ENCODE measurements at regions not wholly inside any gene's neighbourhood (a gene's known extent, or its start where the extent isn't known, plus 50 kb on each side); places are given as distances from the start of the nearest gene placed in this dataset.

- no peak for TF ChIP-seq Cebpa-rat (IDR thresholded peaks at IDR 0.05)
- no peaks in the 10 kb centered on the region for H3K4me1 ChIP-seq
- no peaks in the 10 kb centered on the region for H3K36me3 ChIP-seq
- H3K27me3 ChIP-seq, result no peaks in the 10 kb centered on the region
- no peaks in the 10 kb centered on the region for H3K9me3 ChIP-seq
- H3K9ac ChIP-seq, result no peak overlapping the region
- no peaks in the 10 kb centered on the region for H4K20me1 ChIP-seq
- no peak overlapping the region for H3K4me3 ChIP-seq
- no peak overlapping the region for H3K4me2 ChIP-seq
- no peak overlapping the region for H3K27ac ChIP-seq
These were observed 333.7 kb upstream of the TMTC1 start for GRCh38 chr12:30117483-30117882.

GRCh38 chr12:30111719-30112118 is 328.0 kb upstream of the TMTC1 start:
- Histone ChIP-seq H3K4me1 (no peaks in the 10 kb centered on the region), H3K4me2 (no peak overlapping the region), H3K36me3 (no peaks in the 10 kb centered on the region), H3K9ac (no peak overlapping the region), H4K20me1 (no peaks in the 10 kb centered on the region), H3K9me3 (no peaks in the 10 kb centered on the region), H3K27me3 (no peaks in the 10 kb centered on the region), H3K27ac (no peak overlapping the region), H3K4me3 (no peak overlapping the region)
- TF ChIP-seq Cebpa-rat (IDR thresholded peaks at IDR 0.05), result no peak

GRCh38 chr12:30110958-30111586 is 327.3 kb upstream of the TMTC1 start:
- no peaks in the 10 kb centered on the region for H3K27me3 ChIP-seq
- no peak overlapping the region for H3K27ac ChIP-seq
- TF ChIP-seq Cebpa-rat (IDR thresholded peaks at IDR 0.05), result no peak
- H3K4me2 ChIP-seq, result no peak overlapping the region
- H3K9ac ChIP-seq, result no peak overlapping the region
- no peak overlapping the region for H3K4me3 ChIP-seq
- H3K4me1 ChIP-seq, result no peaks in the 10 kb centered on the region
- no peaks in the 10 kb centered on the region for H4K20me1 ChIP-seq
- no peaks in the 10 kb centered on the region for H3K36me3 ChIP-seq
- H3K9me3 ChIP-seq, result no peaks in the 10 kb centered on the region

- H3K9me3 ChIP-seq, result no peaks in the 10 kb centered on the region
- no peaks in the 10 kb centered on the region for H4K20me1 ChIP-seq
- no peak overlapping the region for H3K9ac ChIP-seq
- no peak overlapping the region for H3K4me3 ChIP-seq
- H3K36me3 ChIP-seq, result no peaks in the 10 kb centered on the region
- TF ChIP-seq Cebpa-rat (IDR thresholded peaks at IDR 0.05), result no peak
- H3K27me3 ChIP-seq, result no peaks in the 10 kb centered on the region
- H3K27ac ChIP-seq, result no peak overlapping the region
- no peak overlapping the region for H3K4me2 ChIP-seq
- no peaks in the 10 kb centered on the region for H3K4me1 ChIP-seq
These were observed 326.8 kb upstream of the TMTC1 start for GRCh38 chr12:30110498-30110897.

- H3K27ac ChIP-seq, result no peak overlapping the region
- H3K4me1 ChIP-seq, result no peaks in the 10 kb centered on the region
- H3K4me2 ChIP-seq, result no peak overlapping the region
- TF ChIP-seq Cebpa-rat (IDR thresholded peaks at IDR 0.05), result no peak
- no peaks in the 10 kb centered on the region for H3K9me3 ChIP-seq
- no peak overlapping the region for H3K4me3 ChIP-seq
- no peak overlapping the region for H3K9ac ChIP-seq
- H3K27me3 ChIP-seq, result no peaks in the 10 kb centered on the region
- H3K36me3 ChIP-seq, result no peaks in the 10 kb centered on the region
- H4K20me1 ChIP-seq, result no peaks in the 10 kb centered on the region
These were observed 324.9 kb upstream of the TMTC1 start for GRCh38 chr12:30108666-30109065.

GRCh38 chr12:30106204-30106965 is 322.6 kb upstream of the TMTC1 start:
- Histone ChIP-seq H3K4me2 (no peak overlapping the region), H3K4me1 (no peaks in the 10 kb centered on the region), H4K20me1 (no peaks in the 10 kb centered on the region), H3K9ac (no peak overlapping the region), H3K4me3 (no peak overlapping the region), H3K36me3 (no peaks in the 10 kb centered on the region), H3K27me3 (no peaks in the 10 kb centered on the region), H3K27ac (no peak overlapping the region), H3K9me3 (no peaks in the 10 kb centered on the region)
- TF ChIP-seq Cebpa-rat (IDR thresholded peaks at IDR 0.05), result no peak

- no peaks in the 10 kb centered on the region for H3K36me3 ChIP-seq
- H4K20me1 ChIP-seq, result no peaks in the 10 kb centered on the region
- no peak for TF ChIP-seq Cebpa-rat (IDR thresholded peaks at IDR 0.05)
- H3K4me1 ChIP-seq, result no peaks in the 10 kb centered on the region
- H3K9ac ChIP-seq, result no peak overlapping the region
- H3K9me3 ChIP-seq, result no peaks in the 10 kb centered on the region
- H3K27me3 ChIP-seq, result no peaks in the 10 kb centered on the region
- H3K4me2 ChIP-seq, result no peak overlapping the region
- no peak overlapping the region for H3K27ac ChIP-seq
- H3K4me3 ChIP-seq, result no peak overlapping the region
These were observed 321.8 kb upstream of the TMTC1 start for GRCh38 chr12:30105505-30105904.

- H3K27ac ChIP-seq, result no peak overlapping the region
- no peaks in the 10 kb centered on the region for H3K36me3 ChIP-seq
- no peaks in the 10 kb centered on the region for H3K9me3 ChIP-seq
- H4K20me1 ChIP-seq, result no peaks in the 10 kb centered on the region
- no peak overlapping the region for H3K4me2 ChIP-seq
- no peak overlapping the region for H3K9ac ChIP-seq
- H3K27me3 ChIP-seq, result no peaks in the 10 kb centered on the region
- no peaks in the 10 kb centered on the region for H3K4me1 ChIP-seq
- TF ChIP-seq Cebpa-rat (IDR thresholded peaks at IDR 0.05), result no peak
- H3K4me3 ChIP-seq, result no peak overlapping the region
These were observed 321.2 kb upstream of the TMTC1 start for GRCh38 chr12:30104971-30105370.

- no peaks in the 10 kb centered on the region for H4K20me1 ChIP-seq
- no peaks in the 10 kb centered on the region for H3K4me1 ChIP-seq
- no peaks in the 10 kb centered on the region for H3K36me3 ChIP-seq
- no peaks in the 10 kb centered on the region for H3K9me3 ChIP-seq
- H3K4me3 ChIP-seq, result no peak overlapping the region
- no peak overlapping the region for H3K4me2 ChIP-seq
- TF ChIP-seq Cebpa-rat (IDR thresholded peaks at IDR 0.05), result no peak
- no peak overlapping the region for H3K9ac ChIP-seq
- no peaks in the 10 kb centered on the region for H3K27me3 ChIP-seq
- H3K27ac ChIP-seq, result no peak overlapping the region
These were observed 317.0 kb upstream of the TMTC1 start for GRCh38 chr12:30100741-30101140.

- Histone ChIP-seq H3K27ac (no peak overlapping the region), H3K9ac (no peak overlapping the region)
- TF ChIP-seq Cebpa-rat (IDR thresholded peaks at IDR 0.05), result no peak
These were observed 314.9 kb upstream of the TMTC1 start for GRCh38 chr12:30098677-30099076.

More at GRCh38 chr12:30098677-30099076, 314.9 kb upstream of the TMTC1 start:
- Histone ChIP-seq H4K20me1 (no peaks in the 10 kb centered on the region), H3K4me1 (no peaks in the 10 kb centered on the region), H3K4me2 (no peak overlapping the region), H3K4me3 (no peak overlapping the region), H3K9me3 (no peaks in the 10 kb centered on the region), H3K27me3 (no peaks in the 10 kb centered on the region), H3K36me3 (no peaks in the 10 kb centered on the region)

Data from BLaER1 (cell line).